Activated naive CD4-positive, alpha-beta T cell treated with anti-CD3 and anti-CD28 coated beads for 36 hours (primary cell): ENCODE measurements at regions not wholly inside any gene's neighbourhood (a gene's known extent, or its start where the extent isn't known, plus 50 kb on each side); places are given as distances from the start of the nearest gene placed in this dataset.
"Not testable (repeated sequence)": the region's sequence is repeated elsewhere in the genome, so short reads cannot be mapped to it uniquely, and the experiment has no call there.

ENCODE experiments used
- CTCF ChIA-PET: fragments of 350-600 bp; sonication (Branson Sonifier 250); formaldehyde crosslinking; loops from one replicate; lab custom pipeline; 2021; ENCODE audit warnings: antibody characterized with exemption; lab: Charles Lee
- DNase-seq: peaks from one replicate; pipeline ENCODE4 v3.0.0-alpha.2; 2020
- H3K27ac Mint-ChIP-seq: one replicate; pipeline ENCODE4 v1.8.0; 2021; ENCODE audit warnings: mild to moderate bottlenecking, mixed read lengths
- H3K27me3 Mint-ChIP-seq: one replicate; pipeline ENCODE4 v1.8.0; 2021; ENCODE audit warnings: low read depth, mixed read lengths
- H3K36me3 Mint-ChIP-seq: one replicate; pipeline ENCODE4 v1.8.0; 2021; ENCODE audit warnings: low read depth, mixed read lengths
- H3K4me1 Mint-ChIP-seq: one replicate; pipeline ENCODE4 v1.8.0; 2021; ENCODE audit warnings: low read depth, mixed read lengths
- H3K4me3 Mint-ChIP-seq: one replicate; pipeline ENCODE4 v1.8.0; 2021; ENCODE audit warnings: mild to moderate bottlenecking, moderate library complexity, mixed read lengths
- H3K9me3 Mint-ChIP-seq: one replicate; pipeline ENCODE4 v1.8.0; 2021; ENCODE audit warnings: mixed read lengths
- intact Hi-C: fragments of 100-400 bp; cut with micrococcal nuclease; formaldehyde crosslinking; loops from one replicate; pipeline ENCODE4 v1.15.1; 2023

DNA sequence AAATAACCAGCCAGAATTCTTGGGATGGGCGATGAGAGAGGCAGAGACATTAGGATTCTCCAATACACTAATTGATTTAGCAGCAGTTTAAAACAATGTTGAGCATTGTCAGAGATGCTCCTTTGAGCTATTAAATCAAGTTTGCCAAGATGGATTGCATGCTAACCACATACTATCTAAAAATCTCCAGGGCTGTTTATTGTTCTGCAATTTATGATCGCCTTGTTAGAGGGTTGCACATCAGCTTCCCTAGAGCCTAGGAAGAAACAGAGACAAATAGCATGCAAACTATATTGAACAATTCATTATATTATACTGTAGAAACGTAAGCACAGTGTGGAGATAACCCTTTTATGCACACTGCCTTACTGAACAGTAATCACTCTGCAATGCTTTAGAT is 599.9 kb downstream of the SOX5 start:
- intact Hi-C loops, result no loop called here
- Mint-ChIP-seq H3K4me3 (no peak overlapping the region), H3K36me3 (no peaks in the 10 kb centered on the region), H3K9me3 (no peaks in the 10 kb centered on the region), H3K4me1 (no peaks in the 10 kb centered on the region), H3K27ac (no peak overlapping the region), H3K27me3 (no peaks in the 10 kb centered on the region)
- CTCF ChIA-PET, result no interaction called here
- DNase-seq, result no peak

DNA sequence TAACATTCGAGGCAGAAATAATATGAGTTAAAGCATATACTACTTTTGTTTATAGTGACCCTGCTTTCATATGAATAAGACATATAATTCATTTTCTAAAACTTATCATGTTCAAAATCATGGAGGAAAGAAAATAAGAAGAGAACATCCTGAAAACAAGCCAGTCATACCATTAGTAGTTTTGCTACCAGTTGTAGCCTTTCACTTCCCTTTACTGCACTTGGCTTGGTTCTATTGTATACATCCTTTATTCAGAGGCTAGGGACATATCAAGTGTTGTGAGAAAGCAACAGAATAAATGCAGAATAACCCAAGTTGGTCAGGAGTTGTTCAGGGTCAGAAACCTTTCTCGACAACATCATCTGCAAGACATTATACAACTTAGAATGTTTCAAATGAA is 598.7 kb downstream of the SOX5 start:
- no peak overlapping the region for H3K27ac Mint-ChIP-seq
- CTCF ChIA-PET, result no interaction called here

DNA sequence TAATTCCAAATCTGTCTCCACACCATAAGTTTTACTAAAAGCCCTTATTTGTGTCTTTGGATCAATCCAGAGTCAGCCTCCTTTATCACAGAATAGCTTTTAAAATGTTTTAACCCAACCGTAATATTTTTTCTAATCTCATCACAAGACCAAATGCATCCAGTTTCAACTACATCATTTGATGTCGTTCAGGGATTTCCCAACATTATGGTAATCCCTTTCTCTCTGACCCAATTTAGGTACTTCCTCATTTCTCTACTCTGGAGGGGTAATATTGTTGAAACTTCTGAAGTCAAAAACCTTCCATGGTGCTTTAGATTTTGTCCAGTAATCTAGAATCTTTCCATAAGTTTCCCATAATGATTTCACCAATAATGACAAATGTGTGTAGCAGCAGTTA is 596.8 kb downstream of the SOX5 start:
- no peak for DNase-seq
- no peaks in the 10 kb centered on the region for H3K27me3 Mint-ChIP-seq
- intact Hi-C loops, result no loop called here
- H3K4me3 Mint-ChIP-seq, result no peak overlapping the region
- H3K27ac Mint-ChIP-seq, result no peak overlapping the region
- no peaks in the 10 kb centered on the region for H3K9me3 Mint-ChIP-seq
- H3K36me3 Mint-ChIP-seq, result no peaks in the 10 kb centered on the region
- CTCF ChIA-PET, result no interaction called here
- H3K4me1 Mint-ChIP-seq, result no peaks in the 10 kb centered on the region

More for the DNA sequence above, 598.7 kb downstream of the SOX5 start:
- intact Hi-C loops, result no loop called here
- Mint-ChIP-seq H3K36me3 (no peaks in the 10 kb centered on the region), H3K27me3 (no peaks in the 10 kb centered on the region), H3K9me3 (no peaks in the 10 kb centered on the region), H3K4me3 (no peak overlapping the region), H3K4me1 (no peaks in the 10 kb centered on the region)
- no peak for DNase-seq

DNA sequence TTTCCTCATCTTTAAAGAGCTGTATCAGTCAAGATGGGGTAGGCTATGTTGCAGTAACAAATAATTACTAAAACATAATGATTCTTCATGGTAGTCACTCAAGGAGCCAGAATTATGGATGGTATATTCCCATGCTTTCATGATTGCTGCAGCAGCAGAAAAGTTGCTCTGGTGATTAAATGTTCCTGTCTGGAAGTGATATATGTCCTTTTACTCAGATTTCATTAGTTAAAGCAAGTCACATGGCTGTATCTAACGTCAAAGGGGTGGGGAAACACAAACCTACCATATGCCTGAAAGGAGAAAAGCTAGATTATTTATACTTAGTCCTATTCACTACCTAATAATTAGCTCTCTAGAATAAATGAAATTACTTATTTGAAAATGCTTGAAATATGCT is 594.7 kb downstream of the SOX5 start:
- Mint-ChIP-seq H3K4me1 (no peaks in the 10 kb centered on the region), H3K27me3 (no peaks in the 10 kb centered on the region), H3K4me3 (no peak overlapping the region), H3K36me3 (no peaks in the 10 kb centered on the region), H3K27ac (no peak overlapping the region), H3K9me3 (no peaks in the 10 kb centered on the region)
- no peak for DNase-seq
- intact Hi-C loops, result no loop called here
- CTCF ChIA-PET, result no interaction called here

DNA sequence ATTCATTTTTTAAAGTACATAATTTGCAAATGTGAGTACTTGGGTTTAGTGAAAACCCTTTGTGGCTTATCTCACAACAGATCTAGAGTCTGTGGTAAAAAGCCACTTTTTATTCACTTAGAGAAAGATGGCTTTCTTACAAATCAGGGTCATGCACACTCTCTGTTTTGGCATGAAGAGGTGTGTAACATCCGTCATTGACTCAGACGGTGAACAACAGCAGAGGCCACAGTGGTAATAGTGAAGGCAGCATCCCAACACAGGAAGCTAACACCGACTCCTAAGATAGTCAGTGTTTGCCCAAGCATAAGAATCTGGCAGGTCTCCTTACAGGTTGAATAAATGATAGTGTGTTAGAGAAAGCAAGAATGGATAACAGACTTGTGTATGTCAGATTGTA is 593.0 kb downstream of the SOX5 start:
- H3K27ac Mint-ChIP-seq, result no peak overlapping the region
- no peaks in the 10 kb centered on the region for H3K36me3 Mint-ChIP-seq
- no peaks in the 10 kb centered on the region for H3K4me1 Mint-ChIP-seq
- H3K9me3 Mint-ChIP-seq, result no peaks in the 10 kb centered on the region
- CTCF ChIA-PET, result no interaction called here
- no peak for DNase-seq
- no peaks in the 10 kb centered on the region for H3K27me3 Mint-ChIP-seq
- no peak overlapping the region for H3K4me3 Mint-ChIP-seq
- intact Hi-C loops, result no loop called here

DNA sequence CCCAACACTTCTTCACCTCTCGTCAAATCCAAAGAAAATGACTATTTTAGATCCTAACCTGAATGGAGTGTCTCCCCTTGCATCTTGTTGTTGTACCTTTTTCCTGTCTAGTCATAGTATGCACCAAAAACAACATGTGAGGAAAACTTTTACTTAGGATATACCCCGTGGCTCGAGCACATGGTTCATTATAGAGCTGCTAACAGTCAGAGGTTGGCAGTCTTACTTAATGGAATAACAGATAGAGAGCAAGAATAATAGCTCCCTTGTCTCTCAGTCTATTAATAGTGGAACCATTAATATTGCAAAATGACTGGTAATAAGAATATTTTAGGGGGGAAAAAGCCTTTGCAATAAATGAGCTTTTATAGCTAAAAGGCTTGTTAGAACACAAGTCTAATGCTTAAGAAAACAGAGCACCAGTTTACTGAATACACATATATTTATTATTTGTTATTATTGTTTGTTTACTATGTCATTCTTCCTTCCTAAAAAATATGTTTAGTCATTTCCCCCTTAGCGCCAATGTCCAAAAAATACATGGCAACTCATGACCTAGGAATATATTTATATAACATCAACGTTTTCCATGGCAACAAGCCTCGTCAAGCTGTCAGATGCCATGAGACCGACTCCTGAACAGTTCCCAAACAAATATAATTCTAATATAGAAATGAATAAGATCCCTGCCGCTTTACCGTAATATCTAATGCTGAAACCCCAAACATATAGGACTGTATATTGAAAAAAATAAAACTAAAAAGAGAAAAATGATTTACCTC is 592.4 kb downstream of the SOX5 start:
- Mint-ChIP-seq H3K9me3 (no peaks in the 10 kb centered on the region), H3K4me3 (no peak overlapping the region), H3K27me3 (no peaks in the 10 kb centered on the region), H3K4me1 (no peaks in the 10 kb centered on the region), H3K27ac (no peak overlapping the region), H3K36me3 (no peaks in the 10 kb centered on the region)
- intact Hi-C loops, result no loop called here
- CTCF ChIA-PET, result no interaction called here
- no peak for DNase-seq

DNA sequence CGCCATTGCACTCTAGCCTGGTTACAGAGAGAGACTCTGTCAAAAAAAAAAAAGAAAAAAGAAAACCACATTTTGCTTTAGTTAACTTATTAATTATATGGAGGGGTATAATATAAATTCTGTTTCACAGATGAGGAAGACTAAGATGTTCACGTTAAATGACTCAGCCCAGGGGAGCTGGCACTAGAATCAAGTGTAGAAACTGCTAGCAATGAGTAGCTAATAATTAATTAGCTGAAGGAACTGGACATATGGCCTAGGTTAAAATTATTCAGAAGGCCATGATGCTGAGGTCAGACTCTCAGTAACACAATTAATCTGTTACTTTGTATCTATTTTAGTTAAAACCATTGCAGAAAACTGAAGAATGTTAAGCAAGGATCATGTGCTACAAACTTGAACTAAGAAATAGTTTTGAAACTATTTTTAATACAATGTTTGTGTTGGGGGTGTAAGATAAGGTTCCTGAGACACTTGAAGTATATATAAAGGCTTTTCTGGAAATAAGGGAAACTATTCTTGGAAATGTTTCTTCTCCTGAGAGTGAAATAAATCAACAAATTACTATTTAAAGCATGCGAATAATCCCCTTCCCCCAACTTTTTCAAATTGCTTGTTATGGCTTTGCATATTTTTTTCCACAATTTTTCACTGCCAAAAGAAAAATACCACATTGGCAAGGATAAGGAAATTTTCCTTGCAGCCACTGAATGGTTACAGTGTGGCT is 589.3 kb downstream of the SOX5 start:
- CTCF ChIA-PET, result no interaction called here
- no peak overlapping the region for H3K27ac Mint-ChIP-seq
- intact Hi-C loops, result no loop called here
- no peaks in the 10 kb centered on the region for H3K4me1 Mint-ChIP-seq
- no peaks in the 10 kb centered on the region for H3K27me3 Mint-ChIP-seq
- no peak overlapping the region for H3K4me3 Mint-ChIP-seq
- DNase-seq, result no peak
- H3K36me3 Mint-ChIP-seq, result no peaks in the 10 kb centered on the region
- H3K9me3 Mint-ChIP-seq, result no peaks in the 10 kb centered on the region

DNA sequence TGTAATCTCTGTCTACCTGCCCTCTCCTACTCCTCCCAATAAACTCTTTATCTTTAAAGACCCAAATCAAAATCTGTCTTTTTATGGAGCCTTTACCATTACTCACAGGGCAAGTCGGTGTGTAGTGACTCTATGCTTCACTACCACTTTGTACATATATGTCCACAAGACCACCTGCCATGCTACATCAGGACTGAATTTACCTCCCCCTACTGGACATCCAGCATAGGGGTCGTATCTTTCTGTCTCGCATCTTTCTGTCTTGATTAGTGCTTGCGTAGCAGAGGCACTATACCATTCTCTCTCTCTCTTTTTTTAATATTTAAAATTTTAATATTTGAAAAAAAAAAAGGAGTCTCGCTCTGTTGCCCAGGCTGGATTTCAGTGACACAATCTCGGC is 587.5 kb downstream of the SOX5 start:
- CTCF ChIA-PET, result no interaction called here
- no peak overlapping the region for H3K27ac Mint-ChIP-seq
- H3K4me3 Mint-ChIP-seq, result no peak overlapping the region
- intact Hi-C loops, result no loop called here
- no peaks in the 10 kb centered on the region for H3K4me1 Mint-ChIP-seq
- no peaks in the 10 kb centered on the region for H3K36me3 Mint-ChIP-seq
- DNase-seq, result no peak
- H3K9me3 Mint-ChIP-seq, result no peaks in the 10 kb centered on the region
- no peaks in the 10 kb centered on the region for H3K27me3 Mint-ChIP-seq

DNA sequence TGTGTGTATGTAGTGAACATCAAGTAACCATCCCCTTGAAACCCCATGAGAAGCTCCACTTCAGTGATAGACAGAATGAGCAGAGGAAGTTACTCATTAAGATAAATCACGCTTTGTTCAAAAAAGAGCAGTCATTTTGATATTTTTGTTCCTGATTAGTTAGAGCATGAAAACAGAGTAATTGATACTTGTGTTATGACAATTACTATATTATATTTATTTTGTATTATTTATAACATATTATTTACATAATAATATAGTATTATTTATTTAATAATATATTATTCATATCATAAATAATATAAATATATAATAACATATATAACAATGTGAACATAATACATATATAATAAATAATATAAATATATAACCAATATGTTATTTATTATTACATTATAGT is 580.9 kb downstream of the SOX5 start:
- Mint-ChIP-seq H3K4me1 (no peaks in the 10 kb centered on the region), H3K27me3 (no peaks in the 10 kb centered on the region), H3K4me3 (no peak overlapping the region), H3K9me3 (peaks cover 3% of the 10 kb centered on the region), H3K27ac (no peak overlapping the region), H3K36me3 (no peaks in the 10 kb centered on the region)
- no peak for DNase-seq
- intact Hi-C loops, result no loop called here
- CTCF ChIA-PET, result no interaction called here

DNA sequence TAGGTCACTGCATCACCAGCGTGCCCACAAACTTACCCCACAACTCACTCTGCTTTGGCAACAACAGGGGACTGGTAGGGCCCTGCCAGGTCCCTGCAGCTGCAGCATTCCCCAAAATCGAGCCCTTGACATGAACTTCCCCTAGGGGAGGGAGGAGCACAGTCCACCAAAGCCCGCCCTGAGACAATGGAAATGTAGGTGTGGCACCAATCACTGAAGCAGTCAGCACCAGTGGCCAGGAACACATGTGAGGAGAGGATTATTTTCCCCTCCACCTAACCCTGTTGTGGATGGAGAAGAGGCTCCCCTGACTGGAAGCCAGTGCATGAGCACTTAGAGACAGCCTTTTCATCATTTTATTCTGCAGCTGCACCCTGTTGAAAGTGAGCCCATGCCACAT is 573.8 kb downstream of the SOX5 start:
- Mint-ChIP-seq H3K4me3 (no peak overlapping the region), H3K9me3 (peaks cover 36% of the 10 kb centered on the region), H3K27ac (no peak overlapping the region), H3K36me3 (no peaks in the 10 kb centered on the region), H3K4me1 (no peaks in the 10 kb centered on the region), H3K27me3 (no peaks in the 10 kb centered on the region)
- intact Hi-C loops, result no loop called here
- DNase-seq, result no peak
- CTCF ChIA-PET, result no interaction called here

DNA sequence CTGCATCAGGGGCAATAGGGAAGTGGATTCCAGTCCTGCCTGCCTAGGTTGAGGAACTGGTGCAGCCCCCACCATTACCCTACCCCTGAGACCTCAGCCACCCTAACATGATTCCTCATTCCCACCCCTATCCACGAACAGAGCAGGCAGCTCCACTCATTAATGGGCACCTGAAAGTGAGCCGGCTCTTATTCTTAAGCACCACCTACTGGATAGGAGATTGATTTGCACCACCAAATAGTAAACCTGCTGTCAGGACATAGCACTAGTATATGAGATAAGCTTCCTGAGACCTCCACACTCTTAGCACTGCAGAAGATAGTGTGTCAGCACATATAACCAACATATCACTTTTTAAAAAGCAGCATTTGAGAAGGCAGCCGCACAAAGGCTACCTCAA is 573.2 kb downstream of the SOX5 start:
- H3K9me3 Mint-ChIP-seq, result peaks cover 36% of the 10 kb centered on the region
- DNase-seq, result no peak
- CTCF ChIA-PET, result no interaction called here
- H3K36me3 Mint-ChIP-seq, result no peaks in the 10 kb centered on the region
- no peaks in the 10 kb centered on the region for H3K4me1 Mint-ChIP-seq
- H3K4me3 Mint-ChIP-seq, result no peak overlapping the region
- no peak overlapping the region for H3K27ac Mint-ChIP-seq
- intact Hi-C loops, result no loop called here
- no peaks in the 10 kb centered on the region for H3K27me3 Mint-ChIP-seq

DNA sequence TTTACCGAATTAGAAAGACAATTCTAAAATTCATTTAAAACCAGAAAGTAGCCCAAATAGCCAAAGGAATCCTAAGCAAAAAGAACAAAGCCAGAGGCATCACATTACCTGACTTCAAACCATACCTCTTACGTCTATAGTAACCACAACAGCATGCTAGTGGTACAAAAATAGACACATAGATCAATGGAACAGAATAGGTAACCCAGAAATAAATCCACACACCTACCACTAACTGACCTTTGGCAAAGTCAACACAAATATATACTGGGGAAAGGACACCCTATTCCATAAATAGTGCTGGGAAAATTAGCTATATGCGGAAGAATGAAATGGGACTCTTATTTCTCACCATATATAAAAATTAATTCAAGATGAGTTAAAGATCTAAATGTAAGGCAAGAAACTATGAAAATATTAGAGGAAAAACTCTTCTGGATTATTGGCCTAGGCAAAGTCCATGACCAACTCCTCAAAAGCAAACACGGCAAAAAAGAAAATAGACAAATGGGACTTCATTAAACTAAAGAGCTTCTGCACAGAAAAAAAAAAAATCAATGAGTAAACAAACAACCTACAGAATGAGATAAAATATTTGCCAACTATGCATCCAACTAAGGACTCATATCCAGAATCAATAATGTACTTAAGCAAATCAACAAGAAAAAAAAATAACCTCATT is 568.9 kb downstream of the SOX5 start:
- Mint-ChIP-seq H3K4me1 (no peaks in the 10 kb centered on the region), H3K36me3 (no peaks in the 10 kb centered on the region), H3K9me3 (peaks cover 30% of the 10 kb centered on the region), H3K27ac (no peak overlapping the region), H3K4me3 (no peak overlapping the region), H3K27me3 (no peaks in the 10 kb centered on the region)
- intact Hi-C loops, result no loop called here
- CTCF ChIA-PET, result interaction anchor here (0.6 kb wide), 1 partner anchor 773 kb away, joined by 3 read pairs; no protein-coding TSS in a partner anchor
- no peak for DNase-seq

DNA sequence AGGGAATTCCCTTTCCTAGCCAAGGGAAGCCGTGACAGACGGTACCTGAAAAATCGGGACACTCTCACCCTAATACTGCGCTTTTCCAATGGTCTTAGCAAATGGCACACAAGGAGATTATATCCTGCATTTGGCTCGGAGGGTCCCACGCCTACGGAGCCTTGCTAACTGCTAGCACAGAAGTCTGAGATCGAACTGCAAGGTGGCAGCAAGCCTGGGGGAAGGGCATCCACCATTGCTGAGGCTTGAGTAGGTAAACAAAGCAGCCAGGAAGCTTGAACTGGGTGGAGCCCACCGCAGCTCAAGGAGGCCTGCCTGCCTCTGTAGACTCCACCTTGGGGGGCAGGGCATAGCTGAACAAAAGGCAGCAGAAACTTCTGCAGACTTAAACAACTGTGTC is 560.6 kb downstream of the SOX5 start:
- CTCF ChIA-PET, H3K36me3 Mint-ChIP-seq, intact Hi-C loops, H3K4me3 Mint-ChIP-seq, H3K27ac Mint-ChIP-seq, H3K4me1 Mint-ChIP-seq, H3K27me3 Mint-ChIP-seq, DNase-seq: not testable (repeated sequence)
- H3K9me3 Mint-ChIP-seq, result peaks cover 20% of the 10 kb centered on the region
